ENCODE measurements at regions not wholly inside any gene's neighbourhood (a gene's known extent, or its start where the extent isn't known, plus 50 kb on each side); places are given as distances from the start of the nearest gene placed in this dataset.

DNA sequence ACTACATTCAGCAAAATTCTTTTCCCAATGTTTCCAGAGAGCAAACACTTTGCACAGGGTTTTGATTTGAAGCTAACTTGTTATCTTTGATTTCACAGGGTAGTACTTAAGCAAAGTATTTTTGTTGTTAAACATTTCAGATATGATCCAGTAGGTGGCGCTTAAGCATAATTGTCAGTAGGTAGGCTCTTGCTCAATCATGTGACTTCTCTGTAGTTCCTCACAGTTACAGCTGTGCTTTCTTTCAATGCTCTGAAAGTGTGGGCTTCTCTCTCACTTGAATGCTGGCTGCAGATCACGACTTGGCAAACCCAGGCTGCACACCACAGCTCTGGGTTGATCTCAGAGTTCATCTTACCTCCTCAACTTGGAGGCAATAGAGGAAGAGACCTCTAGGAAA lies 1016.5 kb downstream of the SH3BGRL start:
- no peaks in the 10 kb centered on the region for H4K20me1 ChIP-seq (ENCODE audit: low read depth)
- DNase-seq (ENCODE audit: low spot score): peak; percentile 44
- H3K9me3 Mint-ChIP-seq: peaks cover 9% of the 10 kb centered on the region
- no peak overlapping the region for H3K9ac ChIP-seq
- H3K27me3 ChIP-seq: no peaks in the 10 kb centered on the region
- TF ChIP-seq EZH2 (IDR thresholded peaks at IDR 0.05): no peak
- TF ChIP-seq, protein P1, sequence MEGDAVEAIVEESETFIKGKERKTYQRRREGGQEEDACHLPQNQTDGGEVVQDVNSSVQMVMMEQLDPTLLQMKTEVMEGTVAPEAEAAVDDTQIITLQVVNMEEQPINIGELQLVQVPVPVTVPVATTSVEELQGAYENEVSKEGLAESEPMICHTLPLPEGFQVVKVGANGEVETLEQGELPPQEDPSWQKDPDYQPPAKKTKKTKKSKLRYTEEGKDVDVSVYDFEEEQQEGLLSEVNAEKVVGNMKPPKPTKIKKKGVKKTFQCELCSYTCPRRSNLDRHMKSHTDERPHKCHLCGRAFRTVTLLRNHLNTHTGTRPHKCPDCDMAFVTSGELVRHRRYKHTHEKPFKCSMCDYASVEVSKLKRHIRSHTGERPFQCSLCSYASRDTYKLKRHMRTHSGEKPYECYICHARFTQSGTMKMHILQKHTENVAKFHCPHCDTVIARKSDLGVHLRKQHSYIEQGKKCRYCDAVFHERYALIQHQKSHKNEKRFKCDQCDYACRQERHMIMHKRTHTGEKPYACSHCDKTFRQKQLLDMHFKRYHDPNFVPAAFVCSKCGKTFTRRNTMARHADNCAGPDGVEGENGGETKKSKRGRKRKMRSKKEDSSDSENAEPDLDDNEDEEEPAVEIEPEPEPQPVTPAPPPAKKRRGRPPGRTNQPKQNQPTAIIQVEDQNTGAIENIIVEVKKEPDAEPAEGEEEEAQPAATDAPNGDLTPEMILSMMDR (IDR thresholded peaks at IDR 0.05): peak; percentile 56
- H3K4me1 ChIP-seq: no peaks in the 10 kb centered on the region
- H3K4me2 ChIP-seq: no peak overlapping the region
- no peaks in the 10 kb centered on the region for H3K79me2 ChIP-seq (ENCODE audit: low read depth)
- no peaks in the 10 kb centered on the region for H3K27me3 Mint-ChIP-seq (ENCODE audit: insufficient read depth, low read depth)
- no peaks in the 10 kb centered on the region for H3F3A ChIP-seq (ENCODE audit: low read depth)
- no peak overlapping the region for H3K27ac Mint-ChIP-seq
- peaks cover 3% of the 10 kb centered on the region for H3K36me3 ChIP-seq
- no peak overlapping the region for H3K27ac ChIP-seq
- H2AFZ ChIP-seq (replicated peaks): no peak overlapping the region
- peaks cover 11% of the 10 kb centered on the region for H3K9me3 ChIP-seq (ENCODE audit: low read depth)
- no peak overlapping the region for H3K4me3 ChIP-seq
- no peak overlapping the region for H3K4me3 Mint-ChIP-seq
- no peaks in the 10 kb centered on the region for H3K36me3 Mint-ChIP-seq
- H3K4me1 Mint-ChIP-seq: no peaks in the 10 kb centered on the region

DNA sequence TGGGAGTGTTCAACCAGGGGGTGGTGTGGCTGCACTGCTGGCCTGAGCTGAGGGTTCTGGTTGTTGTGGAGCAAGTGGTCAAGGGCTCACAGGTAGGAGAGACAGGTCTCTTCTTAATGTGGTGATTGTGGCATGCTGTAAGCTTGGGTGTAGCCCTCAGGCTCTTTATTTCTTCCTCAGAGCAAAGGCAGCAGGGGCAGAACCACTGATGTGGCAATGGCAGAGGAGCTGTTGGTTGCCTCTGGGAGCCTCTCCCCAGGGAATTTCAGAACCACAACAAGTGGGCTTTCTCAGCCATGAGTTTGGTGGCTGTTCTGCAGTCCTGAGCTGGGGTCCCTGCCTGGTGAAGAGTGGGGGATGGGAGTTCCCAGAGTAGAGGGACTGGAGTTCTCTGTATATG lies 1017.2 kb downstream of the SH3BGRL start:
- no peaks in the 10 kb centered on the region for H4K20me1 ChIP-seq (ENCODE audit: low read depth)
- no peak overlapping the region for H3K4me3 ChIP-seq
- no peak for DNase-seq (ENCODE audit: low spot score)
- peaks cover 9% of the 10 kb centered on the region for H3K9me3 Mint-ChIP-seq
- peaks cover 3% of the 10 kb centered on the region for H3K36me3 ChIP-seq
- no peaks in the 10 kb centered on the region for H3K4me1 Mint-ChIP-seq
- no peaks in the 10 kb centered on the region for H3K27me3 Mint-ChIP-seq (ENCODE audit: insufficient read depth, low read depth)
- H3K4me2 ChIP-seq: no peak overlapping the region
- H3K79me2 ChIP-seq (ENCODE audit: low read depth): no peaks in the 10 kb centered on the region
- peaks cover 11% of the 10 kb centered on the region for H3K9me3 ChIP-seq (ENCODE audit: low read depth)
- no peak overlapping the region for H3K4me3 Mint-ChIP-seq
- no peaks in the 10 kb centered on the region for H3K27me3 ChIP-seq
- TF ChIP-seq EZH2phosphoT487 (IDR thresholded peaks at IDR 0.05) (no peak), EZH2 (IDR thresholded peaks at IDR 0.05) (no peak)
- TF ChIP-seq, protein P1 (IDR thresholded peaks at IDR 0.05): no peak
- no peaks in the 10 kb centered on the region for H3K4me1 ChIP-seq
- no peak overlapping the region for H3K27ac ChIP-seq
- no peak overlapping the region for H3K27ac Mint-ChIP-seq
- H3K36me3 Mint-ChIP-seq: no peaks in the 10 kb centered on the region
- H3F3A ChIP-seq (ENCODE audit: low read depth): no peaks in the 10 kb centered on the region
- no peak overlapping the region for H3K9ac ChIP-seq
- H2AFZ ChIP-seq (replicated peaks): no peak overlapping the region

DNA sequence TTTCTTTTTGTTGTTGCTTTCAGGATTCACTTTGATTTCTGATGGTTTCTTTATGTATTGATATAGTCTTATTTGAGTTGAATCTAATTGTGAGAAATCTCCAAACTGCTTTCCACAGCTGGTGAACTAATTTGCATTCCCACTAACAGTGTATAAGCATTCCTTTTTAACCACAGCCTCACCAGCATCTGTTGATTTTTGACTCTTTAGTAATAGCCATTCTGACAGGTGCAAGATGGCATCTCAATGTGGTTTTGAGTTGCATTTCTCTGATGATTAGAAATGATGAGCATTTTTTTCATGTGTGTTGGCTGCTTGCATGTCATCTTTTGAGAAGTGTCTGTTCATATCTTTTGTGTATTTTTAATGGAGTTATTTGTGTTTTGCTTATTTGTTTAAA lies 1023.1 kb downstream of the SH3BGRL start:
- Histone ChIP-seq H3K27ac (no peak overlapping the region), H3K4me1 (no peaks in the 10 kb centered on the region), H3K79me2 (ENCODE audit: low read depth) (no peaks in the 10 kb centered on the region), H2AFZ (replicated peaks) (no peak overlapping the region), H3F3A (ENCODE audit: low read depth) (no peaks in the 10 kb centered on the region), H3K4me2 (no peak overlapping the region), H3K27me3 (no peaks in the 10 kb centered on the region), H3K36me3 (peaks cover 3% of the 10 kb centered on the region), H3K9ac (no peak overlapping the region), H3K4me3 (no peak overlapping the region), H4K20me1 (ENCODE audit: low read depth) (no peaks in the 10 kb centered on the region), H3K9me3 (ENCODE audit: low read depth) (peaks cover 13% of the 10 kb centered on the region)
- DNase-seq (ENCODE audit: low spot score): no peak
- no peaks in the 10 kb centered on the region for H3K4me1 Mint-ChIP-seq
- H3K27ac Mint-ChIP-seq: no peak overlapping the region
- no peaks in the 10 kb centered on the region for H3K27me3 Mint-ChIP-seq (ENCODE audit: insufficient read depth, low read depth)
- no peaks in the 10 kb centered on the region for H3K36me3 Mint-ChIP-seq
- H3K9me3 Mint-ChIP-seq: peaks cover 3% of the 10 kb centered on the region
- TF ChIP-seq EZH2phosphoT487 (IDR thresholded peaks at IDR 0.05) (no peak), EZH2 (IDR thresholded peaks at IDR 0.05) (no peak)
- TF ChIP-seq, protein P1 (IDR thresholded peaks at IDR 0.05): no peak
- no peak overlapping the region for H3K4me3 Mint-ChIP-seq

DNA sequence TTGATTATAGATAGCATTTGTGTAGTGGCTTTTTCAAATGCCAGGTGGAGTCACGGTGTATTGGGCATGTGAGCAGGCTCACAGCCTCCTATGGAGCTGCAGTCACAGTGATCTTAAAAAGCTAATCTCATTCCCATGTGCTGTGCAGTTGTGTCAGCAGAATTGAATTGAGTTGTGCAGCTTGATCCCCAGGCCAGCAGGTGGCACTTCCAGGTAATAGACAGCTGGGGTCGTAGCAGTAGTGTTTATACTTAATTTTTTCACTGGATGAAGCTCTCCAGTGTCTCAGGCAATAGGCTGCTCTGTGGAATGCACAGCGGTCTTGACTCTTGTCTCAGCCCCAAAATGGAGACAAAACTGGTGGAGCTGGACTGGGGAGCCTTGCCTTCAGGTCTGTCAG lies 1028.1 kb downstream of the SH3BGRL start:
- Histone ChIP-seq H3K4me2 (no peak overlapping the region), H3K9ac (no peak overlapping the region), H3F3A (ENCODE audit: low read depth) (no peaks in the 10 kb centered on the region), H3K36me3 (no peaks in the 10 kb centered on the region), H3K79me2 (ENCODE audit: low read depth) (no peaks in the 10 kb centered on the region), H2AFZ (replicated peaks) (no peak overlapping the region), H3K4me1 (no peaks in the 10 kb centered on the region), H3K27me3 (no peaks in the 10 kb centered on the region), H3K4me3 (no peak overlapping the region), H3K9me3 (ENCODE audit: low read depth) (no peaks in the 10 kb centered on the region), H3K27ac (no peak overlapping the region), H4K20me1 (ENCODE audit: low read depth) (no peaks in the 10 kb centered on the region)
- H3K36me3 Mint-ChIP-seq: no peaks in the 10 kb centered on the region
- H3K27me3 Mint-ChIP-seq (ENCODE audit: insufficient read depth, low read depth): no peaks in the 10 kb centered on the region
- H3K4me1 Mint-ChIP-seq: no peaks in the 10 kb centered on the region
- no peak for DNase-seq (ENCODE audit: low spot score)
- no peak overlapping the region for H3K27ac Mint-ChIP-seq
- no peak for TF ChIP-seq EZH2 (IDR thresholded peaks at IDR 0.05)
- no peak for TF ChIP-seq EZH2phosphoT487 (IDR thresholded peaks at IDR 0.05)
- TF ChIP-seq, protein P1 (IDR thresholded peaks at IDR 0.05): peak; percentile 22
- H3K4me3 Mint-ChIP-seq: no peak overlapping the region
- H3K9me3 Mint-ChIP-seq: peaks cover 8% of the 10 kb centered on the region

All from neural progenitor cell (in vitro differentiated cells).